SW480 (cell line): ENCODE measurements at regions not wholly inside any gene's neighbourhood (a gene's known extent, or its start where the extent isn't known, plus 50 kb on each side); places are given as distances from the start of the nearest gene placed in this dataset.
"Not testable (repeated sequence)": the region's sequence is repeated elsewhere in the genome, so short reads cannot be mapped to it uniquely, and the experiment has no call there.

Experiments
- DNase-seq: peaks from one replicate; pipeline ENCODE4 v3.0.0-alpha.2; 2016; ENCODE audit warnings: low spot score

DNA sequence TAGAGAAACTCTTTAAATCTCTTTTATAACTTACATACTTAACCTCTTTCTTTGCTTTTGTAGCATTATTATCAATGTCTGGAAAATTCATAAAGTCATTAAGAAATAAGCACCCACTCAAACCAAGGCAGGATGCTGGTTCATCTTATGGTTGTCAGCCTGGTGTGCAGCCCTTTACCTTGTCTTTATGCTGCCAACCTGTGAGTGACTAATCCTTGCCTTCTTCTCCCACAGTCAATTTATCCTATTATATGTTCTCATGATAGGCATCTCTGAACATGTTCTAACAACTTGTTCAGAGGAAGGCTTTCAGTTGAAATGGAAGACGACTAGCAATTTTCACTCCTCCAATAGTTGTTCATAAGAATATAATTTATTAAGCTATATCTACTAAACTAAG is 186.9 kb upstream of the CAND1 start:
- no peak for DNase-seq

DNA sequence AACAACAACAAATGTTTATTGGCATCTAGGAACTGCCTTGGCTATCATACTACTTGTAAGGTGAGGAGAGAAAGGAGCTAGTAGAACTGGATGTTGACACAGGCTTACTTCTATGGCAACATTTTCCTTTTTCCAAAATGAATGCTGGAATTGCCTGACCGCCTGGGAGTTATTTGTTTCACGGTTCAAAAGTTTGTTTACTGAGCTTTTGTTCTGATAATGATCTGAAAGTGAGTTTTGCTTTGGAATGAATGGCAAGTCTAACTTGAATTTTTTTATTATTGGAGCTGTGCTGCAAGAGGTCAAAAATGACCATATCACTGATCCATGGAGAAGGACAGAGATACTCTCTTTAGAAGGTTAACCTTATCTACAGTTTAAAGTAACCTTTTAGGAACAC is 183.5 kb upstream of the CAND1 start:
- no peak for DNase-seq

DNA sequence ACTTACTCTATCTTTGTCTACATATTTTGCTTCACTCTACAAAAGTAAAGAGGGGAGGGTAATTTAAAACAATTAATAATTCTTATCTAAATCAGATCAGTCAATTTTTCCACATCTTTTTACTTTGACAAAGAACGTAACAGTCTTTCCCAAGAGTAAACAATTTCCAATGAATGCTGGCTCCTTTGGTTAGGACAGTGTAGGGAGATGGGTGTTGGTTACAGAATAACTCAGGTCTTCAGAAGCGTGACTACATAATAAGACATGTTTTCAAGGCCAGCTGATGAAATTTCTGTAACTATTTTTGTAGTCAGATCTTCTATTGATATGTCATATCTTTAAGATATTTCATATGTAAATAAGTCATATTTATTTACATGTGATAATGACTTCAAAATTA is 183.0 kb upstream of the CAND1 start:
- DNase-seq, result no peak

DNA sequence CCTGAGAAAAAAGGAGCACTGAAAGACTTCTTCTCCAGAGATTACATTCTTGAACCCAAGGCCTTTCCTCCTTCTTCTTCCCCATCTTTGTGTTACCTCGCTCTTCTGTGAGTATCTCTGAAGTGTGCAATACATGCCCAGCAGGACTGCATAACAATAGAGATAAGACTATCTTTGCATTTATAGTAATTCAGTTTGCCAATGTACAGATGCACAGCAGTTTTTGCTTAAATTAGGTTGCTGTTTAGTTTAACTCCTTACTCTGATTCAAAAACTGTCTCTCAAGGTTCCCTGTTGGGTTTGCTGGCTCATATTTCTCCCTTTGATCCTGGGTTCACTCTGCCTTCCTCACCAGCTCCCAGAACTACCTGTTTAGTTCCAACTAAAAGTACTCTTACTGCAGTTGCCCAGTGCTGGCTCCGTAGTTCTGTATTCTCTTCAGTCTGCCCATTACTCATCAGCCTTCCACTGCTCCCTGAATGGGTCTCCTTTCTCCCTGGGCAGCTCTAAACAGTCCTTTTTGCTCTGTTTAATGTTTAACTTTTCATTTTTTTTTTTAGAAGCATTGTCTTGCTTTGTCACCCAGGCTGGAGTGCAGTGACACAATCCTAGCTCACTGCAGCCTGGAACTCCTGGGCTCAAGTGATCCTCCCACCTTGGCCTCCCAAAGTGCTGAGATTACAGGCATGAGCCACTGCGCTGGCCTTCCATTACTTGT is 180.6 kb upstream of the CAND1 start:
- DNase-seq, result no peak

DNA sequence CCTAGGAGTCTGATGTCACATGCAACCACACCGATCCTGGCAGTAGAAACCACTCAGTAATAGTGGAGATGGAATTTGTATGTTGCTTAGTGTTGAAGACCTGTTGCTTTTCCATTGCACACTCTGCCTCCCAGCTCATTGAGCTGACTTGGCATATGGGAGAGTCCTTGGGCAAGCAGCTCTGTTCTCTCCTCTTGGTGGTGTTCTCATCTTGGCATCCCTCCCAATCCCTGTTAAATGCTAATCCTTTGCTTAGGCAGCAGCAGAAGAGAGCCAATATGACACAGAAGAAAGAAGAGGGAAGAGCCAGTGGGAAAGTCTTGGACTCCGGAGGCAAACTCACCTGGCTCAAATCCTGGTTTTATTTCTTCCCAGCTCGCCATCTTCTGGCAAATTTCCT is 178.0 kb upstream of the CAND1 start:
- DNase-seq, result no peak

DNA sequence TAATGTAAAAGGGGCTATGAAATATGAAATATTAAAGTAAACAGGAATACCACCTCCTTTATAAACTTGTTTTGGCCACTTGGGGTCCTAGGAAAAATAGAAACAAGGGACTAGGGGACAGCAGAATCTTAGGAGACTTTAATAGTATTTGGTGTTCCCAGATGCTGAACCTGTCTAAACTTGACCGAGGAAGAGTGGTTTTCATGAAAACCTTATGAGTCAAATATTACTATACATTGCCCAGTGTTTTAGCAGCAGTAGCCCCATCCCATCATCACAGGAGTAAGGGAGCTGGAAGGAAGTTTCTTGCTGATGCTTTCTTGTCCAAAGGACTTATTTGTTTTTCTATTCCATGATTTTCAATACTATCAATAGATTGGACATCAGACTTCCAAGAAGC is 177.5 kb upstream of the CAND1 start:
- no peak for DNase-seq

DNA sequence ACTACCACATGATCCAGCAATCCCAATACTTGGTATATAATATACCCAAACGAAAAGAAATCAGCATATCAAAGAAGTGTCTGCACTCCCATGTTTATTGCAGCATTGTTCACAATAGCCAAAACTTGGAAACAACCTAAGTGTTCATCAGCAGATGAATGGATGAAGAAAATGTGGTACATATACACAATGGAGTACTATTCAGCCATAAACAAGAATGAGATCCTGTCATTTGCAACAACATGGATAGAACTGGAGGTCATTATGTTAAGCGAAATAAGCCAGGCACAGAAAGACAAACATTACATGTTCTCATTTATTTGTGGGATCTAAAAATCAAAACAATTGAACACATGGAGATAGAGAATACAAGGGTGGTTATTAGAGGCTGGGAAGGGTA is 176.2 kb upstream of the CAND1 start:
- DNase-seq, result not testable (repeated sequence)

DNA sequence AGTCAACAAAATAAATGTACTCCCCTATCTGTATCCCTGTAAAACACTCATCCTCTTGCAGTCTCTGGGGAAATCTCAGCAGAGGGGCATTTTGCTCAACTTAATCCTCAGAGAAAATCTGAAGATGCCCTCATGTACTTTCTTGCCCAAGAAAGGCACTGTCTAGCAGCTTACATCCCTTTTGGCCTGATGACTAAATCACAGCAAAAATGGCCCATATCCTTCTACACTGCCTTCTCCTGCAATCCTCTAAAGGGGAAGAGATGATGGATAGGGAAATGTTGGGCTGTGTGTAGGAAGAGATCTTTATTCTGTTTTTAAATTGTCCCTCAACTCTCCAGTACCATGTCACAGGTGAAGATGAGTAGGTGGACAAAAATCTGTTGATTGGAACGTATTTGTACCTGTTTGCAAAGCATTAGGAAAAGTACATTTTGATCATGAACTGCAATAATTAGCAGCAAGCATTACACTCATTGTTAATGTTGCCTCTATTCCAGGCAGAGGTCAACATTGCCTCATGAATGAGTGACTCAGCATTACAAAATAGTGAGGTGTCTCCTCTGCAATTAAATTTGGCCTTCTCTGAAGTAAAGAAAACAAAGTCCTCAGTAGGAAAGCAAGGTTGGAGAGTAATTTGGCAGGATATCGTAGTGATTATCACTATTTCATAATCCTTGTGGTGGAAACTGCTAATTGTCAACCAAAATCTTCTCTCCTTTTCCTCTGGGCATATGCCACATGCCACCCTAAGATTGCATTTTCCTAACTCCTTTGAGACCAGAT is 172.4 kb upstream of the CAND1 start:
- no peak for DNase-seq

DNA sequence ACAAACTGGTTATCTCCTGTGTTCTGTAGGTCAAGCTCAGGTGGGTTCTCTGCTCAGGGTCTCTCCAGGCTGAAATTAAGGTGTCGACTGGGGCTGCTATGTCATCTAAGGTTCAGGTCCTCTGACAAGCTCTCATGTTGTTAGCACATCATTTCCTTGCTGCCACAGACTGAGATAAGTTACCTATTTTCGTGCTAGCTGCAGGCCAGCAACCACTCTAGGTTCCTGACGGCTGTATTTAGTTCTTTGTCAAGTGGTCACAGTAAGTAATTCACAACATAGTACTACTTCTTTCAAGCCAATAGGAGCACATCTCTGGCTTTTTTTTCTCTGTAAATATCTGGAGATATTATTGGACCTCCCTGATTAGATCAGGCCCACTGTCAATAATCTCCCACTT is 169.3 kb upstream of the CAND1 start:
- no peak for DNase-seq

DNA sequence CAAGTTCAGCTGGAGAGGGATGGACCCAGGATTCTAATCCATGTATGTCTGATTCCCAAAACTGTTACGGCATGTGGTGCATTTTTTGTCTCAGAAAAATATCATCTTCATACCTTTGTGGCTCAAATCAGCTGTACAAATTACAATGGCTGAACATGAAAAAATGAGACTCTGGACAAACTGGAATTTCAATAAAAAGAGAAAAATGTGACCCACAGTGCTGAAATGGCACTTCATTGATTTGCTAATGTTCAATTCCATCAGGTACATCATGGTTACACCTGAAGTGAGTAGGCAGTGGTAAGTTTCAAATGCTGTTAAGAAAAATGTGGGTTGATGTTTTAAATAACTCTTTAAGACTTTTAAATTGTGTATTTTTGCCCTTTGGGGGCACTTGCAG is 165.6 kb upstream of the CAND1 start:
- DNase-seq, result no peak

DNA sequence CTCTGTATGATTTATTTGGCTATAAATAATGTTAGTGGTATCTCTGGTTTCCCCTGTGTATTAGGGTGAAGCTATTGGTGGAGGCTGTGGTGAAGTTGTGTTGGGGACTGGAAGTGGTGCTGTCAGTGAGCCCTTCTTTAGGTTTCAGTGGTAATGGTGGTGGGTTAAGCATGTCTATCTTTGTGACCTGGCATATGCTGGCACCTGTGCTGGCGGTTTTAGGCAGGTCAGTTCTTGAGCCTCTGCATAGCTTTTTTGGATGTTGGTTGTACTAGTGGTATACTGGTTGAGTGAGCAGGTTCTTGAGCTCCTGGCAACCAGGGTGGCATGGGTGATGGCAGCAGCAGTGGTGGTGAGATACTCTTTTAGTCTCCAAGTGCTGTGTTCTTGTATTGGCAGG is 161.9 kb upstream of the CAND1 start:
- no peak for DNase-seq

DNA sequence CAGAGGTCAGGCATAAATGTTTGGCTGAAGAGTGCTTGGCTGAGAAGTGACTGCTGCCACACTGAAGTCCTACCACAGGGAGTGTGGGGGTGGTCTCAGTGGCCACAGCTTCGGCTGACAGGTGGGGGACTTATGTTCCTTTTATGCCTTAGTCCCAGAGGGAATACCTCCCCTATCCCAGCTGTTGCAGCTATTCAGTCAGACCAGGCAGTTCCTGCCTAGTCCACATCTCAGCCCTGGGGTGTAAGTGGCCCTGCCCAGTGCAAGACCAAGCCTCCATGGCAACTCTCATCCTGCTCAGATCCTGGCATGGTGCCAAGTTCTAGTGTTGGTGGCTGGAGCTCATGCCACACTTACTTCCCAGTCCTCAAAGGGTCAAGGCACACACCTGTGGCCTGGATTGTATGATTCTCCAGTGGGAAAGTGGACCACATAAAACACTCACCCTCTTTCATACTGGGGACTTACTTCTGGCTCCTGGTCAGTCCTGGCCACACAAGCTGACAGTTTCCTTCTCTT is 161.3 kb upstream of the CAND1 start:
- no peak for DNase-seq

DNA sequence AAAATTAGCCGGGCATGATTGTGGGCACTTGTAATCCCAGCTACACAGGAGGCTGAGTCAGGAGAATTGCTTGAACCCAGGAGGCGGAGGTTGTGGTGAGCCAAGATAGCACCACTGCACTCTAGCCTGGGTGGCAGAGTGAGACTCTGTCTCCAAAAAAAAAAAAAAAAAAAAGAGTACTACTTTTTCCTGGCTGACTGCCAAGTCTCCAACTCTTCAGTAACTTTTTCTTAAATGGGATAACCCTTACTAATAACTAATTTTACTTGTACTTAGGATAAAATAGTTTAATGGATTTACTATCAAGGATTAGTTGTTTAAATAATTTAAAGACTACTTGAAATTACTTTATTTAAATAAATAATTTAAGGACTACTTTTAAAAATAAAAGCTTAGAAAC is 158.8 kb upstream of the CAND1 start:
- DNase-seq, result not testable (repeated sequence)

DNA sequence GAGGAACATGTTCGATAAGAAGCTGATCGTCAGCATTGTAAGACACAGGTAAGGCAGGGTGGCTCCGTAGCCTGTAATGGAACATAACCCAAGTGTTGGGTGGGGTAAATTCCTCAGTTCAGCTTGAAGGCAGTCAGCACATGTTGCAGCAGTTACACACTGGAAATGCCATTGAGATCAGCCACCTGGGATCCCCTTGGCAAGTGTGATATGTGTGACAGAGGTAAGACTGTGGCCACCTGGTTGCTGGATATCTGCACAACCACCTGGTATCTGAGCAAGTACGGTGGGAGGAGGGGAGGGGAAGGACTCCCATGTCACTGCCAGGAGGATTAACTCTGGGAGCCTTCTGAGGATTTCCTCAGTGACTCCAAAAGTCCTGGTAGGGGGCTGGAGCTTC is 158.0 kb upstream of the CAND1 start:
- no peak for DNase-seq

DNA sequence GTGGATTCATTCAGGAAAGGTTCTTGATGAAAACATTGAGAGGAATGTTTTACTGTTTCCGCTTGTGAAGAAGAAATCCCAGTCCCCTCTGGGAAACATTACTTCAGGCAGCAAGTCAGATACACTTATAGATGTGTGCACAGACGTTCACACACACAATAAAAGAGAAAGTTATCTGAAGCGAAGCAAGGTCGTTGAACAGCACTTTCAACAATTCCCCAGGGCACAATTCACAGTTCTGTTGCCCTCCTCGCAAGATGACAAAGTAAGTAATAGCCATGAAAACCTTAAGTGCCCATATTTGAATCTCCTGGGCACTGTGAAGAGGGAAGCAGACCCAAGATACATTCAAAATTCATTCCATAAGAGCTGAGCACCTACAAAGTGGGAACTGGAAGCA is 156.6 kb upstream of the CAND1 start:
- no peak for DNase-seq

DNA sequence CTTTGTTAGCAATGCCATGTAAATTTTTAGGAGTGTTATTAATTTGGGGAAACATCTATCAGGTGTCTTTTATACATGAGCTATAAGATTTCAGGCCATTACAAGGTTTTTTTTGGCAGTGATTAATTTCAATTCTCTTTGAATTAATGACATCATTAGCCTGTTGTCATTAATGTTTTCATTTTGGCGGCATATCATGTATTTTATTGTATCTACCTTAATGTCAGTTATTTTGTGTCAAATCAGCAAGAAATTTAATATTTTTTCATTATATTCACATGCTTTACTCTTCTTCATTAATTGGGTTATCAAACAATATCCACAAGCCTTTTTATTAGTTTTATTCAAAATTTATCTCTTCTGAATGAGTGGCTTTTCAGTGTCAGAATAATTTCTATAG is 153.0 kb upstream of the CAND1 start:
- DNase-seq, result no peak

DNA sequence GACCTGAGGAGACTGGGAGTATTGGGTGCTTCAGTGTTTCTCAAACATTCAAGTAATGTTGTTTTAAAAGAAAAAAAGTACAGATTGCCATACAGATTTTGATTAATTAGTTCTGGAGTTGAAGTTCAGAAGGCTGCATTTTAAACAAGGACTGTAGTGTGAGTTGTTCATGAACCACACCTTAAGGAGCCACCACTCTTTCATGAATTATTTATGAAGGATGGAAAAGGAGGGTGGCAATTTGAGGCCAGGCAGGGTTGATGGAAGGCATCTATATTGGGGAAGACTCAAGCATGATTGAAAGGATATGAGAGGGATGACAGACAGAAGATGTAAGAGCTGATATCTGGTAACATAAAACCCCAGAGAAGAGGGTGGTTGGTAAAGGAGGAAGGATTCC is 146.6 kb upstream of the CAND1 start:
- DNase-seq, result no peak

DNA sequence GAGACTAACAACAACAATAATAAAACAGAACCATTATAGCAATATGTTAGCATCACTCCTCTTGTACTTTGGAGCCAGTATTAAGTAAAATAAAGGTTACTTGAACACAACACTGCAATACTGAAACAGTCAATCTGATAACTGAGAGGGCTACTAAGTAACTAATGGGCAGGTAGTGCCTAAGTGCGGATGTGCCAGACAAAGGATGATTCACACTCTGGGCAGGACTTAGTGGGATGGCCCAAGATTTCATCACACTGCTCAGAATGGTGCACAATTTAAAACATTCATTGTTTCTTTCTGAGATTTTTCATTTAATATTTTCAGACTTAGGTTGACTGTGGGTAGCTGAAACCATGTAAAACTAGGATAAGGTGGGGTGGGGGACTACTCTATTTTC is 131.9 kb upstream of the CAND1 start:
- DNase-seq, result peak; percentile 5

DNA sequence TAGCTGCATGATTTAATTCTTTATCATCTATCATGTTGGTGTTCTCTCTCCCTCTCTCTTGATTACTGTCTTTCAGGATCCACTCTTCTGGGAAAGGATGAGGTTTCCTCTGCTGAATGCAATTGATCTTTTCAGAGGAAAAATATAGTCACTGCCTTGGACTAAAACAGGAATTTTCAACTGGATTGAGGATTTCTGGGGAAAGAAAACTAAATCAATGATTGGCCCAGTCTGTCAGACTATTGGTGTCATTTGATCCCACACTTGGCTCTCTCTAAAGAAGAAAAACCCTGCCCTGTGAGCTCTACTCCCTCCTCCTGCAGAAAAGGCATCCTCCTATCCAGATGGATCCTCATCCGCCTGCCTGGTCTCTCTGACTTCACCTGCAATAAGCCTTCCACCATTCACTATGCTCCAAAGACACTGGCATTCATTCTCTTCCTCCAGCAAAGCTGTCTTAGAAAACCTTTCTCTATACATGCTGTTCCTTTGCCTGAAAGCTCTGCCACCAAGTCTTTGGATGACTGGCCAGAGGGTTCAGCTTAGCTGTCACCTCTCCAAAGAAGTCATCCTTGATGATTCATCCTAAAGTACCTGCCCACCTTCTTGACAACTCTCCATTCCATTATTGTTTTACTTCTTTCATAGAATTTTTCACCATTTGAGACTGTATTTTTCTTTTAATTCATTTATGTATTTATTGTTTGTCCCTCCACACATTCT is 127.7 kb upstream of the CAND1 start:
- no peak for DNase-seq

DNA sequence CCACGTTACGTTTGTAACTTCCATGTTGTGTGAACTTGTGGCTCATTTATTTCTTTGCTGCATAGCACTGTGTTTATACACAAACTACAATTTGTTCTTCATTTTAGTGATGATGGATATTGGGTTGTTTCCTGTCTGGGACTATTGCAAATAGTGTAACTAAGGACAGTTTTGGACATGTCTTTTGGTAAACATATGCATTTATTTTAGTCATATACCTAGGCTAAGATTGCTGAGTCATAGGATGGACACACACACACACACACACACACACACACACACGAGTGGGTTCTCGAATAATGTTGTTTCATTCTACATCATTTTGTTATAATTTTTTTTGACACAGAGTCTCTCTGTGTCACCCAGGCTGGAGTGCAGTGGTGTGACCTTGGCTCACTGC is 123.5 kb upstream of the CAND1 start:
- DNase-seq, result no peak

DNA sequence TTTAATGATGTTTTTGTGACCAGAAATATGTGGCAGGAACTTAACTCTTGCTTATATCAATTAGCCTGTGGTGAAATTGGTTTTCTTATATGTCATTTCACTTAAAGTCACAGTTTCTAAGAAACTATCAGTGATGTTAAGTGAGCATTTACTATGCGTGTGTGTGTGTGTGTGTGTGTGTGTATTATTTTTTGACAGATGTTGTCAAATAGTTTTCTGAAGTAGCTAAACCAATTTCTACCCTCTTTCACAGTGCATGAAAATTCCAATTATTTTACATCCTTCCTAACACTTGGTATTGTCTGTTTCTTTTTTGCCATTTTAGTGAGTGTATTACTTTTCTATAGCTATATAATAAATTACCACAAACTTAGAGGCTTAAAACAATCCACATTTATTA is 122.1 kb upstream of the CAND1 start:
- no peak for DNase-seq

DNA sequence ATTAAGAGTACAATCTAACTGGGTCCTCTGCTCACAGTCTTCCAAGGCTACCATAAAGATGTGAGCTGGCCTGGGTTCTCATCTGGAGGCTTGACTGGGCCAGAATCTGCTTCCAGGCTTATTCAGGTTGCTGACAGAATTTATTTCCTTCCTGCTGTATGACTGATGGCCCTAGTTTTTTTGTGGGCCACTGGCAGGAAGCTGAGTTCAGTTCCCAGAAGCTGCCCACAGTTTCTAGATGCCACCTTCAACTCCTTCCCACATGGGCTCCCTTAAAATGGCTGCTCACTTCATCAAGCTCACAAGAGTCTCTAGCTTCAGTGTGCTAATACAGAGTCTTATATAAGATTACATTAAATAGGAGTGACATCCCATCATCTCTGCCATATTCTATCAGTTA is 121.7 kb upstream of the CAND1 start:
- DNase-seq, result no peak

DNA sequence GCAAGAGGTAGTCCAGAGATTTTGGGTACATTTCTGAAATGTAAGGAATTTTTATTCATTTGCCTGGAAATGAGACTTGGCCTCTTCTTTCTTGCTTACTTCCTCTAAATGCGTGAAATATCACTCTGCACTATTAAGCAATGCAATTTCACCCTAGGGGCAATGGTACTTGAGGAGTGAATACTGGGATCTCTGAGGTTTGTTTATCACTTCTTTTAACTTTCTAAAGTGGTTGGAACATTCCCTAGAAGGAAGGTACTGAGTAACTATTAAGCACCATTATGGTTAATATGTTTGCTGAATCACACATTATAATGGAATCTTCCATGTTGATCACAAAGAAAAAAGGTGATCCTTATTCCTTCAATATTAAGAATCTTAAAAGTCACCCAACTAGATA is 120.9 kb upstream of the CAND1 start:
- DNase-seq, result no peak
